ENCODE measurements at regions not wholly inside any gene's neighbourhood (a gene's known extent, or its start where the extent isn't known, plus 50 kb on each side); places are given as distances from the start of the nearest gene placed in this dataset.

DNA sequence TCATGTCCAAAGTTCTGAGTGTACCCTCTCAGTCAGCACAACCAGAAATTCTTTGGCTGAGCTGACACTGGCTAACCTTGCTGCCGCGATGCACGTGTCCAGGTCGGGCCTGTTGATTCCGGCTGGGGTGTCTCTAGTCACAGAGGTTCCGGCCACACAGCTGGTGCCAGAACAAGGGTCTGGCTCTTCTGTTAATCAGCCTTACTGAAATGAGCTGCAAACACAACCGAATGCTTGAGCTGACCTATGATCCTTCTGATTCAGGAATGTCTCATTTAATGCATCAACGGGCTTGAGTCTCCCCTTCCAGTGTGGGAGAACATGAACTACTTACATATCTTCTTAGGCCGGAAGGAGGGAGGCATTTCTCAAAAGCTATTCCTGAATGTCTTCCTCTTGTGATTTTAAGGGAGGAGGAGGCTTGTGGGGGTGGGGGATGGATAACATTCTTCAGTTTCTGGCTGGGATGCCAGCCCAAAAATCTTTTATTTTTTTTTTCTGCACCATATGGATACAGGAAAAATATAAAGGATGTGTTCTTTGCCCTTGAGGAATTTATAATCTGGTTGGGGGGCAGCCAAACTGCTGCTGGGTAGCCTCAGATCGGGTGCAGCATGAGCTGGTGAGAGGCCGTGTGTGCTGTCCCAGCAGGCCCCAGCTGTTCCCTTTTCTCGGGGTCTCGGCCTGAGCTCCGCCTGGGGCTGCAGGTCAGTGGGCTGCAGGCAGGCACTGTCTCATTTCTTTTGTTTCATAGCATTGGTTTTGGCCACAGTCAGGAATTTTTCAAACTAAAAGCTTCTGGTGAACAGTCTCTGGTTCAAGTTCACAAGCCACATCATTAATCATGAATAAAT, 319.1 kb upstream of the TBL1XR1 start (continued):
- no peak for TF ChIP-seq ZNF224 (CRISPR knock-in tag; IDR thresholded peaks at IDR 0.05)
- no peak for TF ChIP-seq ZNF747 (CRISPR knock-in tag; IDR thresholded peaks at IDR 0.05; ENCODE audit: borderline replicate concordance)
- peak; percentile 84 for TF ChIP-seq FOXO1 (CRISPR knock-in tag; IDR thresholded peaks at IDR 0.05)
- no peak for TF ChIP-seq ZNF740 (CRISPR knock-in tag; IDR thresholded peaks at IDR 0.05)
- TF ChIP-seq GZF1 (CRISPR knock-in tag; IDR thresholded peaks at IDR 0.05) = no peak
- TF ChIP-seq, protein P1, sequence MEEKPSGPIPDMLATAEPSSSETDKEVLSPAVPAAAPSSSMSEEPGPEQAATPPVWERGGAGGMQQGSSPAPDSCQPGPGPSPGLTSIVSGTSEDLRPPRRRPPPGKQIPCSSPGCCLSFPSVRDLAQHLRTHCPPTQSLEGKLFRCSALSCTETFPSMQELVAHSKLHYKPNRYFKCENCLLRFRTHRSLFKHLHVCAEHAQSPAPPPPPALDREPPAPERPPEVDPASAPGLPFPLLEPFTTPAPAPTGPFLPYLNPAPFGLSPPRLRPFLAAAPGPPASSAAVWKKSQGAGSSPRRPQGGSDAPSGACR (CRISPR knock-in tag; IDR thresholded peaks at IDR 0.05) = no peak
- TF ChIP-seq DMAP1 (CRISPR knock-in tag; IDR thresholded peaks at IDR 0.05) = peak; percentile 48; the same call in 1 of the 2 replicates
- TF ChIP-seq IRF2 (CRISPR knock-in tag; IDR thresholded peaks at IDR 0.05) = peak; percentile 46; the same call in 1 of the 2 replicates
- no peak for TF ChIP-seq SMAD1 (CRISPR knock-in tag; IDR thresholded peaks at IDR 0.05; ENCODE audit: borderline replicate concordance, low read depth)
- TF ChIP-seq HNRNPH1 (optimal IDR thresholded peaks at IDR 0.05; ENCODE audit: low read depth, low read length) = no peak
- TF ChIP-seq MED1 (CRISPR knock-in tag; IDR thresholded peaks at IDR 0.05) = peak; percentile 94
- TF ChIP-seq RAD51 (IDR thresholded peaks at IDR 0.05; ENCODE audit: borderline replicate concordance) = no peak
- TF ChIP-seq POLR2AphosphoS5 (IDR thresholded peaks at IDR 0.05; ENCODE audit: low read depth, low read length) = no peak
- TF ChIP-seq, protein P2, sequence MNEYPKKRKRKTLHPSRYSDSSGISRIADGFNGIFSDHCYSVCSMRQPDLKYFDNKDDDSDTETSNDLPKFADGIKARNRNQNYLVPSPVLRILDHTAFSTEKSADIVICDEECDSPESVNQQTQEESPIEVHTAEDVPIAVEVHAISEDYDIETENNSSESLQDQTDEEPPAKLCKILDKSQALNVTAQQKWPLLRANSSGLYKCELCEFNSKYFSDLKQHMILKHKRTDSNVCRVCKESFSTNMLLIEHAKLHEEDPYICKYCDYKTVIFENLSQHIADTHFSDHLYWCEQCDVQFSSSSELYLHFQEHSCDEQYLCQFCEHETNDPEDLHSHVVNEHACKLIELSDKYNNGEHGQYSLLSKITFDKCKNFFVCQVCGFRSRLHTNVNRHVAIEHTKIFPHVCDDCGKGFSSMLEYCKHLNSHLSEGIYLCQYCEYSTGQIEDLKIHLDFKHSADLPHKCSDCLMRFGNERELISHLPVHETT (CRISPR knock-in tag; conservative IDR thresholded peaks at IDR 0.05) = no peak
- no peak for TF ChIP-seq SCMH1 (CRISPR knock-in tag; IDR thresholded peaks at IDR 0.05; ENCODE audit: borderline replicate concordance)
- no peak for TF ChIP-seq JARID2 (CRISPR knock-in tag; IDR thresholded peaks at IDR 0.05; ENCODE audit: insufficient replicate concordance)
- TF ChIP-seq ZBTB38 (CRISPR knock-in tag; IDR thresholded peaks at IDR 0.05) = 0 out of 2 replicates have a peak, but pooled peaks have one; percentile 25
- TF ChIP-seq BHLHE40 (IDR thresholded peaks at IDR 0.05; ENCODE audit: low read length) = peak; percentile 84
- TF ChIP-seq, protein P3, sequence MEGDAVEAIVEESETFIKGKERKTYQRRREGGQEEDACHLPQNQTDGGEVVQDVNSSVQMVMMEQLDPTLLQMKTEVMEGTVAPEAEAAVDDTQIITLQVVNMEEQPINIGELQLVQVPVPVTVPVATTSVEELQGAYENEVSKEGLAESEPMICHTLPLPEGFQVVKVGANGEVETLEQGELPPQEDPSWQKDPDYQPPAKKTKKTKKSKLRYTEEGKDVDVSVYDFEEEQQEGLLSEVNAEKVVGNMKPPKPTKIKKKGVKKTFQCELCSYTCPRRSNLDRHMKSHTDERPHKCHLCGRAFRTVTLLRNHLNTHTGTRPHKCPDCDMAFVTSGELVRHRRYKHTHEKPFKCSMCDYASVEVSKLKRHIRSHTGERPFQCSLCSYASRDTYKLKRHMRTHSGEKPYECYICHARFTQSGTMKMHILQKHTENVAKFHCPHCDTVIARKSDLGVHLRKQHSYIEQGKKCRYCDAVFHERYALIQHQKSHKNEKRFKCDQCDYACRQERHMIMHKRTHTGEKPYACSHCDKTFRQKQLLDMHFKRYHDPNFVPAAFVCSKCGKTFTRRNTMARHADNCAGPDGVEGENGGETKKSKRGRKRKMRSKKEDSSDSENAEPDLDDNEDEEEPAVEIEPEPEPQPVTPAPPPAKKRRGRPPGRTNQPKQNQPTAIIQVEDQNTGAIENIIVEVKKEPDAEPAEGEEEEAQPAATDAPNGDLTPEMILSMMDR (CRISPR knock-in tag; IDR thresholded peaks at IDR 0.05) = no peak
- TF ChIP-seq PHF20 (CRISPR knock-in tag; IDR thresholded peaks at IDR 0.05) = no peak
